Renal cortex interstitium (tissue), 11 donors: ENCODE measurements at regions not wholly inside any gene's neighbourhood (a gene's known extent, or its start where the extent isn't known, plus 50 kb on each side); places are given as distances from the start of the nearest gene placed in this dataset.

Experiments
- DNase-seq, 11 donors: peaks; one replicate each; pipeline ENCODE4 v3.0.0-alpha.2; 2013; ENCODE audit warnings: low read depth in 9 of 11, low spot score in 4 of 11; ENCODE audit errors: extremely low read depth in 1 of 11

GRCh38 chr2:76281156-76281841 lies 570.6 kb upstream of the GCFC2 start:
- DNase-seq, result no peak

GRCh38 chr2:76280686-76281085 lies 570.0 kb upstream of the GCFC2 start:
- DNase-seq, result no peak

- no peak for DNase-seq
Observed at GRCh38 chr2:76279142-76279541, 568.4 kb upstream of the GCFC2 start.

GRCh38 chr2:76275788-76276187 lies 565.1 kb upstream of the GCFC2 start:
- no peak for DNase-seq

GRCh38 chr2:76274676-76275075 lies 564.0 kb upstream of the GCFC2 start:
- no peak for DNase-seq

GRCh38 chr2:76274160-76274559 lies 563.4 kb upstream of the GCFC2 start:
- no peak for DNase-seq

- DNase-seq, result no peak
Observed at GRCh38 chr2:76270096-76270710, 559.5 kb upstream of the GCFC2 start.

GRCh38 chr2:76268902-76269620 lies 558.3 kb upstream of the GCFC2 start:
- DNase-seq, result peak in 1 of 11 donors; percentile 7

GRCh38 chr2:76268484-76268883 lies 557.8 kb upstream of the GCFC2 start:
- no peak for DNase-seq

- no peak for DNase-seq
Observed at GRCh38 chr2:76257802-76258201, 547.1 kb upstream of the GCFC2 start.

- no peak for DNase-seq
Observed at GRCh38 chr2:76256458-76257088, 545.9 kb upstream of the GCFC2 start.

- DNase-seq, result no peak
Observed at GRCh38 chr2:76252704-76253103, 542.0 kb upstream of the GCFC2 start.

- no peak for DNase-seq
Observed at GRCh38 chr2:76251342-76251741, 540.6 kb upstream of the GCFC2 start.

- DNase-seq, result no peak
Observed at GRCh38 chr2:76247006-76247405, 536.3 kb upstream of the GCFC2 start.

GRCh38 chr2:76211991-76212985 lies 501.6 kb upstream of the GCFC2 start:
- DNase-seq, result no peak

GRCh38 chr2:76210551-76210950 lies 499.8 kb upstream of the GCFC2 start:
- no peak for DNase-seq

- no peak for DNase-seq
Observed at GRCh38 chr2:76204048-76204447, 493.3 kb upstream of the GCFC2 start.

- no peak for DNase-seq
Observed at GRCh38 chr2:76202866-76203265, 492.2 kb upstream of the GCFC2 start.
